ENCODE measurements at regions not wholly inside any gene's neighbourhood (a gene's known extent, or its start where the extent isn't known, plus 50 kb on each side); places are given as distances from the start of the nearest gene placed in this dataset.

DNA sequence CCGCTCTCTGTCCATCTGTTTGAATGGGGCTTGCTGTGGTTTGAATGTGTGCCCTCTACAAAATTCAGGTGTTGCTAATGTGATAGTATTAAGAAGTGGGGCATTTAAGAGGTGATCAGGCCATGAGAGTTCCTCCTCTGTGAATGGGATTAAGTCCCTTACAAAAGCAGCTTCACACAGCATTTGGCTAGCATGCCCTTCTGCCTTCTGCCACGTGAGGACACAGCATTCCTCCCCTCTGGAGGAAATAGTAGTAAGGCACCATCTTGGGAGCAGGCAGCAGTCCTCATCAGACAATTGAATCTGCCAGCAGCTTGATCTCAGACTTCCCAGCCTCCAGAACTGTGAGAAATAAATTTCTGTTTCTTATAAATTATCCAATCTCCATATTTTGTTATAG lies 540.2 kb downstream of the CSNK1G3 start:
- no peak for TF ChIP-seq CTCF (optimal IDR thresholded peaks at IDR 0.05 in 1 of 3, IDR thresholded peaks at IDR 0.05 in 1 of 3, conservative IDR thresholded peaks at IDR 0.05 in 1 of 3; ENCODE audit: extremely low read depth in 1 of 3, insufficient read depth in 2 of 3, low read length in 3 of 3)
- TF ChIP-seq EZH2 (IDR thresholded peaks at IDR 0.05; ENCODE audit: low read length): no peak

Measured in keratinocyte (primary cell).